CD4-positive, CD25-positive, alpha-beta regulatory T cell (primary cell): ENCODE measurements at regions not wholly inside any gene's neighbourhood (a gene's known extent, or its start where the extent isn't known, plus 50 kb on each side); places are given as distances from the start of the nearest gene placed in this dataset.
"Not testable (repeated sequence)": the region's sequence is repeated elsewhere in the genome, so short reads cannot be mapped to it uniquely, and the experiment has no call there.

Experiments
- ATAC-seq, 2 donors: fragments of 150-1000 bp; cut with Tn5 transposase; one replicate each; pipeline ENCODE4 v1.10.0; 2021; ENCODE audit warnings: low read depth in 2 of 2, moderate number of reproducible peaks in 2 of 2, moderate library complexity in 1 of 2
- DNase-seq, 3 donors: peaks; one replicate each; pipeline versions ENCODE4 v3.0.0 to v3.0.0-alpha.2; 2012 to 2022; ENCODE audit warnings: mixed read lengths in 1 of 3
- H3K27ac ChIP-seq: one replicate; pipeline ENCODE4 v1.7.0; 2013; ENCODE audit warnings: mild to moderate bottlenecking, low read length; ENCODE audit not compliant: insufficient read depth, poor library complexity, severe bottlenecking
- H3K27me3 ChIP-seq: one replicate; pipeline ENCODE4 v1.7.0; 2013; ENCODE audit warnings: low read length; ENCODE audit not compliant: control insufficient read depth, insufficient read depth
- H3K36me3 ChIP-seq: one replicate; pipeline ENCODE4 v1.7.0; 2013; ENCODE audit warnings: mild to moderate bottlenecking, low read length, moderate library complexity; ENCODE audit not compliant: control insufficient read depth, insufficient read depth
- H3K4me1 ChIP-seq: 2 replicates; pipeline ENCODE4 v1.7.0; 2013; ENCODE audit warnings: mild to moderate bottlenecking, low read length; ENCODE audit not compliant: insufficient read depth, control insufficient read depth, poor library complexity, severe bottlenecking
- H3K4me3 ChIP-seq: one replicate; pipeline ENCODE4 v1.7.0; 2013; ENCODE audit warnings: low read depth, mild to moderate bottlenecking, low read length, moderate library complexity
- H3K9me3 ChIP-seq, 2 experiments: 1 replicate in 1 of 2; 2 replicates in 1 of 2; pipeline ENCODE4 v1.7.0; 2013; ENCODE audit warnings: low read length in 2 of 2, mild to moderate bottlenecking in 1 of 2, moderate library complexity in 1 of 2; ENCODE audit not compliant: control insufficient read depth in 2 of 2
- H3K27ac Mint-ChIP-seq, 3 donors: one replicate each; pipeline ENCODE4 v1.8.0; 2020 to 2022; ENCODE audit warnings: mild to moderate bottlenecking in 3 of 3, mixed read lengths in 3 of 3, moderate library complexity in 2 of 3
- H3K27me3 Mint-ChIP-seq: one replicate; pipeline ENCODE4 v1.8.0; 2022; ENCODE audit warnings: mild to moderate bottlenecking, mixed read lengths
- H3K36me3 Mint-ChIP-seq: one replicate; pipeline ENCODE4 v1.8.0; 2020; ENCODE audit warnings: mixed read lengths
- H3K4me1 Mint-ChIP-seq, 4 donors: one replicate each; pipeline ENCODE4 v1.8.0; 2020 to 2022; ENCODE audit warnings: mixed read lengths in 4 of 4, mild to moderate bottlenecking in 1 of 4
- H3K4me3 Mint-ChIP-seq, 4 donors: one replicate each; pipeline ENCODE4 v1.8.0; 2020 to 2022; ENCODE audit warnings: mild to moderate bottlenecking in 4 of 4, mixed read lengths in 4 of 4, moderate library complexity in 3 of 4
- H3K9me3 Mint-ChIP-seq, 7 donors: one replicate each; pipeline ENCODE4 v1.8.0; 2020 to 2022; ENCODE audit warnings: mixed read lengths in 7 of 7, mild to moderate bottlenecking in 3 of 7, moderate library complexity in 2 of 7

DNA sequence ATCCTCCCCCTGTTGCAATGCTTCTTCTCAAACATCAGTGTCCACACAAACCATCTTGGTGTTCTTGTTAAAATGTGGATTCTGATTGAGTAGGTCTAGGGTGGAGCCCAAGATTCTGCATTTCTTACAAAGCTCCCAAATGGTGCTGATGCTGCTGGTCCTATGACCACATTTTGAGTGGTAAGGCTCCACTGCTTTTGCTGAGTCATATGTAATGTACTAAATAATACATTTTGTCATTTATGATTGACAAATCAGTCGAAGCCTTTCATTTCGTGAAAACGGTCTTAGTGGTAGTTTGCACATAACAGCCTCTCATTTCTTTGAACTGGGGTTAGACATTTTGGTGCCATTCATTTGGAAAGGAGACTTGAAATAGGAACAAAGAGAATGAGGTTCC lies 286.3 kb upstream of the DPP6 start:
- not testable (repeated sequence) for H3K36me3 ChIP-seq, DNase-seq, H3K9me3 Mint-ChIP-seq, H3K27ac ChIP-seq, H3K4me1 Mint-ChIP-seq, H3K27ac Mint-ChIP-seq, H3K4me1 ChIP-seq, H3K4me3 ChIP-seq, H3K9me3 ChIP-seq, H3K27me3 Mint-ChIP-seq, H3K36me3 Mint-ChIP-seq, H3K4me3 Mint-ChIP-seq, ATAC-seq, H3K27me3 ChIP-seq

DNA sequence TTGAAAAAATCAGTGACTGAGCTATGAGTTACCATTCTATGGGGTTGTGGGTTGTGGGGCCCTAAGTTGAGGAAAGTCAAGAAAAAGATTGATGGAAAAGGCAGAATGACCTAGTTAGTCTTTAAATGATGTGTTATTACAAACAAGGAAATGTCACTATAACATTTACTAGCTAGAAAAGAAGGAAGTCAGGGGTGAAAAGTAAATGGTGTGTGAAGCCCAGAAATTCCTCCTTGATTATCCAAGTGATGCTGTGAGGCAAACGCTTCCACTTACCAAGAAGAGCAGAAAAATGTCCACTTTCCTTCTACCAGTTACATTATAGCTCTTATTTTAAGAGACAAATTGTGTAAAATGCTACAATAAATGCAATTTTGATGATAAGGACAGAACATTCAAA lies 285.3 kb upstream of the DPP6 start:
- not testable (repeated sequence) for H3K27me3 ChIP-seq, H3K4me3 ChIP-seq, H3K27ac ChIP-seq, DNase-seq, H3K4me1 Mint-ChIP-seq, H3K36me3 Mint-ChIP-seq, ATAC-seq, H3K36me3 ChIP-seq, H3K9me3 Mint-ChIP-seq, H3K27me3 Mint-ChIP-seq, H3K27ac Mint-ChIP-seq, H3K4me3 Mint-ChIP-seq, H3K9me3 ChIP-seq, H3K4me1 ChIP-seq

GRCh38 chr7:153772966-153773365 lies 279.2 kb upstream of the DPP6 start:
- Mint-ChIP-seq H3K27me3 (no peaks in the 10 kb centered on the region), H3K9me3 (peaks cover 0 to 4% (median 0%) of the 10 kb centered on the region in 7 donors), H3K27ac (no peak overlapping the region), H3K36me3 (no peaks in the 10 kb centered on the region), H3K4me3 (no peak overlapping the region), H3K4me1 (no peaks in the 10 kb centered on the region)
- Histone ChIP-seq H3K27me3 (no peaks in the 10 kb centered on the region), H3K36me3 (no peaks in the 10 kb centered on the region), H3K4me1 (no peaks in the 10 kb centered on the region), H3K4me3 (no peak overlapping the region), H3K27ac (no peak overlapping the region), H3K9me3 (no peaks in the 10 kb centered on the region)
- ATAC-seq (no peak), DNase-seq (no peak)

DNA sequence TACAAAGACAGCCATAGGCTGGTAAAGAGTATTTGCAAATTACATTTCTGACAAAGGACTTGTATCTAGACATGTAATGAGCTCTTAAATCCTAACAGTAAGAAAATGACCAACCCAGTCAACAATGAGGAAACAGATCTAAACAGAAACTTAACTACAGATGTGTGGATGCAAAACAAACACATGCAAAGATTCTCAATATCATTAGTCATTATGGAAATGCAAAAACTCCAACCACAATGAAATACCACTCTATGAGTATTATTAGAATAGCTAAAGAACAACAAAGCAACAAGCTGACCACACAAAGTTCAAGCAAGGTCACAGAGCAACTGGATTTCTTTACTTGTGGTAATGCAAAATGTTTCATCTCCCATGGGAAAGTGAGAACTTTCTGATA lies 275.3 kb upstream of the DPP6 start:
- not testable (repeated sequence) for H3K27ac ChIP-seq, ATAC-seq, H3K27ac Mint-ChIP-seq, H3K27me3 Mint-ChIP-seq, H3K4me1 Mint-ChIP-seq, H3K4me3 ChIP-seq, H3K36me3 Mint-ChIP-seq, H3K4me1 ChIP-seq, H3K9me3 ChIP-seq, H3K36me3 ChIP-seq, H3K27me3 ChIP-seq, H3K4me3 Mint-ChIP-seq, DNase-seq, H3K9me3 Mint-ChIP-seq

DNA sequence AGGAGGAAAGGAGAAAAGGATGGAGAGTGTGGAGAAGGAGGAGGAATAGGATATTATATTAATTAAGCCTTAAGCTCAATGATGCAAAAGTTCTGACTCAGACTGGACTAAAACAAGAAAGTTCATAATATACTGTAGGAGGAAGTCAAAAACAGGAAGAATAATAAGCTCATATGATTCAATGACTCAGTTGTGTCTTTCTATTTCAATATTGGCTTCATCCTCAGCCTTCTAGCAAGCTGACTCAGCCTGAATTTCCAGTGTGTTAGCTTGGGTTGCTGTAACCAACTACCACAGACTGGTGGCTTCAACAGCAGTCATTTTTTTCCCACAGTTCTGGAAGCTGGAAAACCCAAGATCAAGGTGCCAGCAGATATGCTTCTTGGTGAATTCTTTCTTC lies 254.8 kb upstream of the DPP6 start:
- H3K4me3 ChIP-seq, ATAC-seq, H3K9me3 ChIP-seq, H3K27ac ChIP-seq, H3K4me1 Mint-ChIP-seq, H3K27ac Mint-ChIP-seq, H3K36me3 ChIP-seq, H3K27me3 ChIP-seq, H3K36me3 Mint-ChIP-seq, H3K27me3 Mint-ChIP-seq, H3K4me3 Mint-ChIP-seq, H3K4me1 ChIP-seq, DNase-seq: not testable (repeated sequence)
- H3K9me3 Mint-ChIP-seq = peaks cover 0 to 12% (median 3%) of the 10 kb centered on the region in 7 donors

DNA sequence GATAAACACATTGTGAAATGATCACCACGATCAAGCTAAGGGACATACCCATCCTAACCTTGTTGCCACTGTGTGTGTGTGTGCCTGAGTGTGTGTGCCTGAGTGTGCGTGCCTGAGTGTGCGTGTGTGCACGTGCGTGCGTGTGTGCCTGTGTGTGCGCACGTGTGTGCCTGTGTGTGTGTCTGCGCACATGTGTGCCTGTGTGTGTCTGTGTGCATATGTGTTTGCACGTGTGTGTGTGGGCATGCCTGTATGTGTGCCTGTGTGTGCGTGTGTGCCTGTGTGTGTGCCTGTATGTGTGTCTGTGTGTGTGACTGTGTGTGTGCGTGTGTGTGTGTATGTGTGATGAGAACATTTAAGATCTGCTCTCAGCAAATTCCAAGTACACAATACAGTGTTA lies 244.1 kb upstream of the DPP6 start:
- Histone ChIP-seq H3K36me3 (no peaks in the 10 kb centered on the region), H3K4me3 (no peak overlapping the region), H3K4me1 (no peaks in the 10 kb centered on the region), H3K27ac (no peak overlapping the region), H3K27me3 (no peaks in the 10 kb centered on the region), H3K9me3 (no peaks in the 10 kb centered on the region)
- H3K36me3 Mint-ChIP-seq = no peaks in the 10 kb centered on the region
- no peaks in the 10 kb centered on the region for H3K4me1 Mint-ChIP-seq
- no peaks in the 10 kb centered on the region for H3K27me3 Mint-ChIP-seq
- no peak for ATAC-seq
- no peak overlapping the region for H3K27ac Mint-ChIP-seq
- H3K4me3 Mint-ChIP-seq = no peak overlapping the region
- DNase-seq = no peak
- peaks cover 0 to 7% (median 2%) of the 10 kb centered on the region in 7 donors for H3K9me3 Mint-ChIP-seq

- DNase-seq (no peak), ATAC-seq (no peak)
- peaks cover 0 to 14% (median 5%) of the 10 kb centered on the region in 7 donors for H3K9me3 Mint-ChIP-seq
- no peaks in the 10 kb centered on the region for H3K36me3 ChIP-seq
- H3K9me3 ChIP-seq = no peaks in the 10 kb centered on the region
- no peak overlapping the region for H3K27ac ChIP-seq
- no peaks in the 10 kb centered on the region for H3K27me3 Mint-ChIP-seq
- no peaks in the 10 kb centered on the region for H3K4me1 ChIP-seq
- no peak overlapping the region for H3K4me3 Mint-ChIP-seq
- peak overlapping the region in 1 of 3 donors; percentile 64 for H3K27ac Mint-ChIP-seq
- no peaks in the 10 kb centered on the region for H3K27me3 ChIP-seq
- H3K4me1 Mint-ChIP-seq = no peaks in the 10 kb centered on the region
- H3K4me3 ChIP-seq = no peak overlapping the region
- no peaks in the 10 kb centered on the region for H3K36me3 Mint-ChIP-seq
These were observed 222.7 kb upstream of the DPP6 start for GRCh38 chr7:153829525-153829924.

DNA sequence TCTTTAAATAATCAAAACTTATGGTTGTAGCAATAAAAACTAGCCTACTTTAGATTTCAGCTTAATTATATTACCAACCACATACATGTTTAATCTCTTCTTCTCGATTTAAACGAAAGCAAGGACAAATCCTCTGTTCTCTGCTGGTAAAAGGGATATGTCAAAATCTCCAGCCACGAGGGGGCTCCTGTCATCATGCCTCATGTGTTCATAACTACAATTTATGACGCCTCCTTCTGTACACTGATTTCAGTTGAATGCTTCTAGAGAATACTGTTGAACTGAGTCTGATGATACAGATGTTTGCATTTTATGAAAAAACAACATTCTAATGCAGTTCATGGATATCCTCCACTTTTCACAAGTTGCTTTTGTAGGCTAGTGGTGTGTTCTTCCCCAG lies 220.0 kb upstream of the DPP6 start:
- Histone ChIP-seq H3K27me3 (no peaks in the 10 kb centered on the region), H3K9me3 (no peaks in the 10 kb centered on the region), H3K27ac (no peak overlapping the region), H3K4me1 (no peaks in the 10 kb centered on the region), H3K4me3 (no peak overlapping the region), H3K36me3 (no peaks in the 10 kb centered on the region)
- Mint-ChIP-seq H3K27me3 (no peaks in the 10 kb centered on the region), H3K27ac (no peak overlapping the region), H3K36me3 (no peaks in the 10 kb centered on the region), H3K4me1 (no peaks in the 10 kb centered on the region), H3K9me3 (peaks cover 0 to 5% (median 2%) of the 10 kb centered on the region in 7 donors), H3K4me3 (no peak overlapping the region)
- DNase-seq (no peak), ATAC-seq (no peak)
